Left lung (tissue), 4 donors: ENCODE measurements at regions not wholly inside any gene's neighbourhood (a gene's known extent, or its start where the extent isn't known, plus 50 kb on each side); places are given as distances from the start of the nearest gene placed in this dataset.

Experiments
- ATAC-seq: fragments of 200-7000 bp; cut with Tn5 transposase; one replicate; pipeline ENCODE4 v1.9.1; 2020; ENCODE audit warnings: moderate library complexity
- DNase-seq, 4 donors: peaks; one replicate each; pipeline ENCODE4 v3.0.0-alpha.2; 2013 to 2020
- H3K27ac ChIP-seq, 2 donors: fragments of 200-600 bp; sonication (generic) in 1 of 2; one replicate each; pipeline versions ENCODE4 v1.5.0 to v1.8.0; 2020 to 2021
- H3K27me3 ChIP-seq, 2 donors: fragments of 200-600 bp; sonication (generic) in 1 of 2; one replicate each; pipeline versions ENCODE4 v1.5.0 to v1.8.0; 2020 to 2021
- H3K36me3 ChIP-seq, 2 donors: fragments of 200-600 bp; sonication (generic) in 1 of 2; one replicate each; pipeline versions ENCODE4 v1.5.0 to v1.8.0; 2020 to 2021
- H3K4me1 ChIP-seq, 2 donors: fragments of 200-600 bp; one replicate each; pipeline ENCODE4 v1.8.0; 2021
- H3K4me3 ChIP-seq, 2 donors: fragments of 200-600 bp; sonication (generic) in 1 of 2; one replicate each; pipeline versions ENCODE4 v1.5.0 to v1.8.0; 2020 to 2021; ENCODE audit warnings: mild to moderate bottlenecking in 1 of 2
- H3K9me3 ChIP-seq, 2 donors: fragments of 200-600 bp; sonication (generic) in 1 of 2; one replicate each; pipeline versions ENCODE4 v1.5.0 to v1.8.0; 2020 to 2021
- intact Hi-C, 2 donors: fragments of 100-400 bp; cut with DNase I; formaldehyde crosslinking; loops; one replicate each; pipeline versions ENCODE4 v1.11.2 to v1.14.2; 2022
- TF ChIP-seq, protein P1 (sequence below), 2 donors: fragments of 200-600 bp; sonication (generic) in 1 of 2; IDR thresholded peaks; one replicate each; pipeline versions ENCODE4 v1.5.0 to v1.8.0; 2021; ENCODE audit warnings: antibody characterized with exemption in 2 of 2
- donor health status: DM: no; HTN: yes; CAD: no.
- donor health status: DM: no; HTN: no; CAD: no.

DNA sequence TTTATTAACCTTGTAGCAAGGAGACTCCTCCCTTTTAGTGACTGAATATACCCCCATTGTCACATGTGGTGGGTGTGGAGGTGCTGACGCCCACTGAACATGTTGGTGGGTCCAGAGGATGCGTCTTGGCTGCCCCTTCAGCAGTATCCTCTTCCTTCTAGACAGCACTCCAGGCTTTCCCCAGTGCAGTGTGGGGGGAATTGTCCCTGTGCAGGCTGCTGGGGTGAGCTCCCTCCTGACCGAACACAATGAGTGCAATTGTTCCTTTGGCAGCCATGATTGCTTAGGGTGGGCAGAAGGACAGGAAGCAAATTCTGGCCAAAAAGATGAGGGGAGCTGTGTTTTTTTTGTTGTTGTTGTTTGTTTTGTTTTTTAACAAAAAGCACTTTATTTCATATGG is 209.3 kb upstream of the PDE10A start:
- ATAC-seq, result no peak
- Histone ChIP-seq H3K27me3 (peaks cover 0 to 9% of the 10 kb centered on the region in 2 donors), H3K9me3 (peaks cover 0 to 9% of the 10 kb centered on the region in 2 donors), H3K4me3 (no peak overlapping the region), H3K27ac (no peak overlapping the region), H3K4me1 (no peaks in the 10 kb centered on the region), H3K36me3 (no peaks in the 10 kb centered on the region)
- intact Hi-C loops, result no loop called here
- TF ChIP-seq, protein P1, sequence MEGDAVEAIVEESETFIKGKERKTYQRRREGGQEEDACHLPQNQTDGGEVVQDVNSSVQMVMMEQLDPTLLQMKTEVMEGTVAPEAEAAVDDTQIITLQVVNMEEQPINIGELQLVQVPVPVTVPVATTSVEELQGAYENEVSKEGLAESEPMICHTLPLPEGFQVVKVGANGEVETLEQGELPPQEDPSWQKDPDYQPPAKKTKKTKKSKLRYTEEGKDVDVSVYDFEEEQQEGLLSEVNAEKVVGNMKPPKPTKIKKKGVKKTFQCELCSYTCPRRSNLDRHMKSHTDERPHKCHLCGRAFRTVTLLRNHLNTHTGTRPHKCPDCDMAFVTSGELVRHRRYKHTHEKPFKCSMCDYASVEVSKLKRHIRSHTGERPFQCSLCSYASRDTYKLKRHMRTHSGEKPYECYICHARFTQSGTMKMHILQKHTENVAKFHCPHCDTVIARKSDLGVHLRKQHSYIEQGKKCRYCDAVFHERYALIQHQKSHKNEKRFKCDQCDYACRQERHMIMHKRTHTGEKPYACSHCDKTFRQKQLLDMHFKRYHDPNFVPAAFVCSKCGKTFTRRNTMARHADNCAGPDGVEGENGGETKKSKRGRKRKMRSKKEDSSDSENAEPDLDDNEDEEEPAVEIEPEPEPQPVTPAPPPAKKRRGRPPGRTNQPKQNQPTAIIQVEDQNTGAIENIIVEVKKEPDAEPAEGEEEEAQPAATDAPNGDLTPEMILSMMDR (IDR thresholded peaks at IDR 0.05), result no peak
- DNase-seq, result no peak

DNA sequence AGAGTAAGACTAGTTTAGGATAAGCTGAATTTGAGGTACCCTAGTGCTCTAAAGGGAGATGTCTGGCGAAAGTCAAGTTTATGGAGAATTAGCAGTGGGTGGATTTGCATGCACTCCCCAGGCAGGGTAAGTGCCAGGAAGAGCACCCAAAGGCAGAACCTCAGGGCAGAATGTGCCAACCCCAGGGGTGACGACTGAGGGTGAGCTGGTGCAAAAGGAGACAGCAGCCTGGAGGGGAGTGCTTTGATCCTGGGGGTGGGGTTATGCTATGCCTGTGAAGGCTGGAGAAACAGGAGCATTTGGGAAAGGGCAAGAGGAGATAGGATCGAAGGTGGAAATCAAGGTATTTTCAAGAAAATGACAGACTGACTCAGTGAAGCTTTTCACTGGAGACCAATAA is 208.5 kb upstream of the PDE10A start:
- H3K27ac ChIP-seq, result no peak overlapping the region

DNA sequence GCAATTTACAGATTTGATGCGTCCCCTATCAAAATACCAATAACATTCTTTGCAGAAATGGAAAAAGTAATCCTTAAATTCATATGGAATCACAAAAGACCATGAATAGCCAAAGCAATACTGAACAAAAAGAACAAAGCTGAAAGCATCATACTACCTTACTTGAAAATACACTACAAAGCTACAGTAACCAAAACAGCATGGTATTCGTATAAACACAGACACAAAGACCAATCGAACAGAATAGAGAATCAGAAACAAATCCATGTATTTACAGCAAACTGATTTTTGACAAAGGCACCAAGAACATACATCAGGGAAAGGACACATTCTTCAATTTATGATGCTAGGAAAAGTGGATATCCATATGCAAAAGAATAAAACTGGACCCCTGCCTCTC is 206.5 kb upstream of the PDE10A start:
- no peak overlapping the region for H3K27ac ChIP-seq
- intact Hi-C loops, result no loop called here
- H3K27me3 ChIP-seq, result peaks cover 0 to 5% of the 10 kb centered on the region in 2 donors
- DNase-seq, result no peak
- no peak for ATAC-seq
- TF ChIP-seq, protein P1 (IDR thresholded peaks at IDR 0.05), result no peak
- H3K9me3 ChIP-seq, result peaks cover 0 to 15% of the 10 kb centered on the region in 2 donors
- H3K4me3 ChIP-seq, result no peak overlapping the region
- no peaks in the 10 kb centered on the region for H3K36me3 ChIP-seq
- H3K4me1 ChIP-seq, result no peaks in the 10 kb centered on the region

More for the DNA sequence above, 208.5 kb upstream of the PDE10A start:
- no peak for ATAC-seq
- no peaks in the 10 kb centered on the region for H3K4me1 ChIP-seq
- H3K27me3 ChIP-seq, result peaks cover 0 to 5% of the 10 kb centered on the region in 2 donors
- TF ChIP-seq, protein P1 (IDR thresholded peaks at IDR 0.05), result no peak
- H3K36me3 ChIP-seq, result no peaks in the 10 kb centered on the region
- peaks cover 0 to 14% of the 10 kb centered on the region in 2 donors for H3K9me3 ChIP-seq
- intact Hi-C loops, result no loop called here
- no peak for DNase-seq
- no peak overlapping the region for H3K4me3 ChIP-seq

DNA sequence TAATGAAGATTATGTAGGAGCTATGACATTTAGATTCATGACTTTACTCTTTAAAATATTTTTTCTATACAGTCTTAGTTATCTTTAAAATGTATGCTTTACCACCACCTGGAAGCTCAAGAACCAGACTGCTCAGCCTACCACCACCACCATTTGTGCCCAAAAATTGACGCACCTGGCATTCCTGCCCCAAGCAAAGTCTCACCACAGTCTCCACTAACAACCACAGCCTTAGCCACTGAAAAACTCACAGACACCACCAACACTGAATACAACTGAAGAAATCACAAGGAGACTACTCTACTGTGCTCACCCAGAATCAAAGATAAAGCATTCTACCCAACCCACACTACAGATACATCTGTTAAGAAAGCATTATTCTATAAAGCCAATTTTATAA is 201.9 kb upstream of the PDE10A start:
- TF ChIP-seq, protein P1 (IDR thresholded peaks at IDR 0.05), result no peak
- Histone ChIP-seq H3K9me3 (peaks cover 0 to 11% of the 10 kb centered on the region in 2 donors), H3K36me3 (no peaks in the 10 kb centered on the region), H3K27me3 (peaks cover 0 to 11% of the 10 kb centered on the region in 2 donors), H3K4me1 (no peaks in the 10 kb centered on the region), H3K27ac (no peak overlapping the region), H3K4me3 (no peak overlapping the region)
- DNase-seq, result no peak
- no peak for ATAC-seq
- intact Hi-C loops, result no loop called here

DNA sequence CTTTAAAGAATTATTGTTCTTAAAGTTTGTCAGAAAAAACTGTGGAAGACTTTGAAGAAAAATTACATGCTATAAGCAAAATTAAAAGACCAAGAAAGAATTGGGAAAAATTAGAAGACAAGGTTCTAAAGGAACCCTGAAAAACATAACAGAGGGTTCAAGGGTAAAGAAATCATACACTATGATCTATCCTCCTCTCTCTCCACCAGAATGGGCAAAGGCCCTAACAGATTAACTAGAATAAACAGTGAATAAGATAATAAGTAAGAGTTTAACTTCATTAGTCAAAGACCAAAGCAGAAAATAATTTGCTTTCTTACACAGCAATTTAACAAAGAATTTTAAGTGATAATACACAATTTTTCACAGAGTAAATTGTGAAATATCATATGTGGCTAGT is 201.2 kb upstream of the PDE10A start:
- H3K36me3 ChIP-seq, result no peaks in the 10 kb centered on the region
- intact Hi-C loops, result no loop called here
- no peak for DNase-seq
- TF ChIP-seq, protein P1 (IDR thresholded peaks at IDR 0.05), result no peak
- no peak overlapping the region for H3K27ac ChIP-seq
- no peak for ATAC-seq
- no peaks in the 10 kb centered on the region for H3K4me1 ChIP-seq
- no peak overlapping the region for H3K4me3 ChIP-seq
- H3K9me3 ChIP-seq, result peaks cover 0 to 6% of the 10 kb centered on the region in 2 donors
- peaks cover 0 to 11% of the 10 kb centered on the region in 2 donors for H3K27me3 ChIP-seq
